GM19328 (cell line): ENCODE measurements at regions not wholly inside any gene's neighbourhood (a gene's known extent, or its start where the extent isn't known, plus 50 kb on each side); places are given as distances from the start of the nearest gene placed in this dataset.

Experiments
- ATAC-seq: cut with Tn5 transposase; IDR thresholded peaks from one replicate; pipeline ENCODE4 v1.9.1; 2021; ENCODE audit warnings: mild to moderate bottlenecking, moderate library complexity; ENCODE audit not compliant: unreplicated experiment

DNA sequence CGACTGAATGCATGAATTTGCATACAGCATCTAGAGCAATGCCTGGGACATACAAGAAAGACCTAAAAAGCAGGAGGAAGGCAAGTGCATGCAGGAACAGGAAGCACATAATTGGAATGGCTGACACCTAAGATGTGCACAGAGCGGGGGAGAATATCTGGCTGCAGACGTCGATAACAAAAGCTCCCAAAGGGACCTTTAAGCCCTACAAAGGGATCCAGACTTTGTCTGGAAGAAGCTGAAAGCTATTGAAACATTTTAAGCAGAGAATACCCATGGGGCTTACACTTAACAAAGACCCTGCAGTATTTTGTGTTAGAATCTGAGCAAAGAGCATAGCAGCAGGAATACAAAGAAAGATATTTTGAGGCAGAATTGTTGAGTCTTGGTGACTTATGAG, 107.4 kb upstream of the CLDN10 start:
- ATAC-seq: no peak

DNA sequence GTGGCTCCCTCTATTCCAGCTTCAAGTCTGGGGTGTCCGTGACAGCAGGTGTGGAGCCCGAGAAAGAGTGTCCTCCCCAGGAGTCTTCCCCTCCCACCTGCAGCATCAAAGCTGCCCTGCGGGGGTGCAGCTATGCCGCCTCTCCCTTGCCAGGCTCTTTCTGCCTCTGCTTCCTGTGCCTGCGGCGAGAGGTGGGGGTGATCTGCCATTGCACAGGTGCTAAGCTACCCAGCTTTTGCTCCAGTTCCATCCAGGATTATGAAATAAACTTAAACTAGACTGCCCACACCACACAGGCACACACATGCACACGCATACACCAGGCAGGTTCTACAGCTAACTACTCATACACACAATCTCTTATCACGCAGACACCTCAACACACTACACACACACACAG, 104.7 kb upstream of the CLDN10 start:
- no peak for ATAC-seq

DNA sequence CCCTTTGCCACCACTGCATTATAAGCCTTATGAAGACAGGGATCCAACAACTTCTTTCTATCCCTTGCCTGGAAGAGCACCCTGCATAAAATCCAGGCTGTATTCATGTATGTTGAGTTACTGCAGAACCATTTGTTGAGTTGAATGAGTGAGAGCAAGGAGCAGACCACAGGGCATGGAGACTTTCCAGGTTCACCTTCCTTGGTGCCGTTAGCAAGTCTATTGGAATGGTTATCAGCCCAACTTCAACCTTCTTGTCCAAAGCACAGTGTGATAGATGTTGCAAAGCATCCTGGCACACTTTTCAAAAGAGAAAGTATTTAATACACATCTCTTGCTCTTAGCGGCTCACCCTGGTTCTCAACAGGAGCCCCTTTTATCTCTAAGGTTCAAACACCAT, 100.9 kb upstream of the CLDN10 start:
- no peak for ATAC-seq

DNA sequence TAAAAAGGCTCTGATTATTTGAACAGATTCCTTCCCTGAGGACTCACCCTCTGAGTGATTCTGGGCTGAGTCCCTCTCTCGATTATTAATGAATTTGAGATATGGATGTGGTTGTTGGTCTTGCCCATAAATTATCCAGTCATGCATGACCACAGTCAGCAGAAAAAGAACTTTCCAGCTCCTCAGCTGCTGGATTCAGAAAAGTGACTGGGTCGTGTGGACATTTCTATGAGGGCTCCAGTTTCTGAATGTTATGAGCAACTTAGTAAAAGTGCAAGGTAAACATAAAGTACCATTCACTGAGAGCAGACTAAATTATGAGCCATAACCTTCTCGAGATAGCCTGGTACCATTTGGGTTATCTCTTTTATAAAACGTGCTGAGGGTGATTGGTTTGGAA, 100.1 kb upstream of the CLDN10 start:
- ATAC-seq: no peak

DNA sequence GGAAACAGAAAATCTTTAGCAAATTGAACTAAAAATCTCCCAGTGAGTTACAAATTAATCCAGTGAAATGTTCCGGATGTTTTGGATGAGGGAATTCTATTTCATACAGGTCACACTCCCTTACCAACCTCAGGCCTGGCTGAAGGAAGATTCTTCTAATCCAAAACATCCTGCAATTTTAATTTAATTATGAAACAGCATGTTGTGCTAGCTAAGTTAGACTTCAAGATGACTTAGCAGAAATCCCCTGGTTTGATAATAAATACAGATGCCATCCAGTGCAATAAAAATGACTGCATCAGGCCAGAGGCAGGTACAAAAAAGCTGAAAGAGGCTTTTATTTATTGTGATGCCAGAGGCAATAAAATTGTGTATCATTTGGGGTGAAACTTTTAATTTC, 96.7 kb upstream of the CLDN10 start:
- ATAC-seq: no peak

DNA sequence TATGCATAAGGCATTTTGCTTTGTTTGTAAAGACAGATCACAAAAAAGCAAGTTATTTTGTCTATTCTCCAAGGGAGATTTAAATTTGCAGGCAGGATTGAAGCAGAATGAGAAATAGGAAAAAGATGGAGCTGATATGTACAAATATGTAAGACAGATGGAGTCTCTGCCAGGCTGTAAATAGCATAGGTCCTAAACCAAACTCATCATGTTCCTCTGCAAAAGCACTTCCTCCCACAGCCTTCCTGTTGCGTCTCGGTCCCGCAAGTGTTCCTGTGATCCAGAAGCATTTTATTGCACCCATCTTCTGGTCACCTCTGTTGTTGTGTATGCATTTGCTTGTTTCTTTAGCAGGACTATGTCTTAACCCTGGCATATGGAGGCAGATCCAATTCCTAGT, 95.7 kb upstream of the CLDN10 start:
- ATAC-seq: peak; percentile 12

DNA sequence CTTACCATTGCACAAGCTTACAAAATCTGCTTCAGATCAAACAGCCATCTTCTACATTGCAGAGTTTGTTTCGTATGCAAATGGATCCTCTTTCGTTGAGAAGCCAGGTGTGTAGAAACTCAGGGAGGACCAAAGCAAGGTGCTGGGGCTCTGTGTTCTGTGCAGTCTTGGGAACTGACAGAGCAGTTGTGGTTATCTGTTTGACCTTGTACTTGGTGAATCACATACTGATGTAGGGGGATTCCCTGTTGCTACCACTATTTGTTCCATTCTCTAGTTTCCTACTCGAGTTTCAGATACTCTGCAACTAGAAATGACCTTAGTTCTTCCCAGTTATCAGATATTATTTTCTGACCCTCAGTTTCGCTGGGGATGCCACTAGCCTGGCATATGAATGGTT, 95.2 kb upstream of the CLDN10 start:
- peak; percentile 98 for ATAC-seq

DNA sequence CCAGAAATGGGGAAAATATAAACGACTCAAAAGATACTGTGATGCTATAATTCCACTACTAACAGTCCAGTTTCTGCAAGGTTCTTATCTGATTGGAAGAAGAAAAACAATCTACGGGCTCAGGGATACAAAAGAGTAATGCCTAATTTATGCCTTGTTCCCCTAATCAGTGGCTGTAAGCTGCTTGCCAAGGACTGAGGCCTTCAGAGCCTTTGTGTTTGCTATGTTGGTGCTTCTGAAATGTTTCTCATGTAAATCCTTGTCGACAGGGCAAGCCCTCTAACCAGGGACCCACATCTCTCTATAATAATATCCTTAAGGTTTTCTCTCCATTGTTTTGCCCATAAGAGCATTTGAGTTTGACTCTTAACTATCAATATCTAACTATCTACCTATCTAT, 89.7 kb upstream of the CLDN10 start:
- no peak for ATAC-seq

DNA sequence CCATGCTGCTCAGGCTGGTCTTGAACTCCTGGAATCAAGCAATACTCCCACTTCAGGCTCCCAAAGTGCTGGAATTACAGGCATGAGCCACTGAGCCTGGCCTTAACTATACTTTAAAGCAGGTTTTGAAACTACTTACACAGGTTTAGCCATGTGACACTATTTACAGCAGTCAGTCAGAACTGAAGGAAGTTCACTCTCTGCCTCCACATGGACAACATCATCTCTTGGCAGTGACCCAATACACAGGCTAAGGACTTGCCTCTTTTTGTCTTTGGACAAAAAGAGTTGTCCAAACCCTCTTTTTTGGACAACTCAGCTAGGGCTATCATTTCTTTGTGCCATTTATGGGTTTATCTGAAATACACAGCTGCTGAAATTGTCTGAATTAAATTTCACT, 89.0 kb upstream of the CLDN10 start:
- ATAC-seq: no peak

DNA sequence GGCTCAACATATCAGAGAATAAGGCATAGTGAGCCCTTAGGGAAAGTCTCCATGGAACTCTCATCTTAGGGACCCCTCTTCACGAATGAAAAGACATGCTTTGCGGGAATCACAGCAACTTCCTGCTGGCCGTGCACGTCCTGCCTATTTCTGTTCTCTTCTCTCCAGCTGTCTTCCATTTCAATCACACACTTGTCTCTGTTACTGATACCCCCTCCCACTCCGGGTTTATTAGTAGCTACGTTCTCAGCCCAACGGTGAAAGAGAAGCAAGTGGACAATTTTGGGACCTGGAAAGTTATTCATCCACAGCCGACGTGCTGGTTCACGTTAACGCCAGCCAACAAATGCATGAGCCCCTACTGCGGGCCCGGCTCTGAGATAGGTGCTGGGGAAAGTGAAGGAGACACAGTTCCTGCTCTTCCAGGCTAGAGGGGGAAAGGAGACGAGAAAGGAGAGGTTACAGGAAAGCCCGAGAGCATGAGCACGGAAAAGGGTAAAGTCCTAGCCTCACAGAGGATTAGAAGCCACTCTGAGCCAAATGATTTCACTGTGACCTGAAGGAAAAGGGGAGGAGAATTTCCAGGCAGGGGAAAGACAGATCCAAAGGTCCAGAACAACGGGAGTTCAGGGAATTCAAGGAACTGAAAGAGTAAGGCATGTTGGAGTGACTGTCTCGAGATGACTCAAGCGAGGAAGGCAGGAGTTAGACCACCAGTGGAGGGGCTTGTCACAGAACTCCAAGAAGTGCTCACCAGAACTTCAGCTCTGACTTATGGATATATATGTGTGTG, 81.8 kb upstream of the CLDN10 start:
- no peak for ATAC-seq

DNA sequence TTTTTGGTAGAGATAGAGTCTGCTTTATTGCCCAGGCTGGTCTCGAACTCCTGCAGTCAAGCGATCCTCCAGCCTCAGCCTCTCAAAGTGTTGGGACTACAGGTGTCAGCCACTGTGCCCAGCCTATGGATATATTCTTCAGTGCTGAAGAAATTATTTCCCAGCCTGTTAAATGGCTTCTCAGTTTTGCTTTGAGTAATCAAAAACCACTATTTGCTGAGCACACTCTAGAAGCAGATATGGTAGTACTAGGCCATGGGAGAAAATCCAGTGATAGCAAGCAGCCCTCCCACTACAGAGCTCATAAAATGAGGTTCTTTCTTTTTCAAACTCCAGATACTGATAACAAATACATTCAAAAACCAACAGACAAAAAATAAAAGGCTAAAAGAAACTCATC, 80.6 kb upstream of the CLDN10 start:
- no peak for ATAC-seq

DNA sequence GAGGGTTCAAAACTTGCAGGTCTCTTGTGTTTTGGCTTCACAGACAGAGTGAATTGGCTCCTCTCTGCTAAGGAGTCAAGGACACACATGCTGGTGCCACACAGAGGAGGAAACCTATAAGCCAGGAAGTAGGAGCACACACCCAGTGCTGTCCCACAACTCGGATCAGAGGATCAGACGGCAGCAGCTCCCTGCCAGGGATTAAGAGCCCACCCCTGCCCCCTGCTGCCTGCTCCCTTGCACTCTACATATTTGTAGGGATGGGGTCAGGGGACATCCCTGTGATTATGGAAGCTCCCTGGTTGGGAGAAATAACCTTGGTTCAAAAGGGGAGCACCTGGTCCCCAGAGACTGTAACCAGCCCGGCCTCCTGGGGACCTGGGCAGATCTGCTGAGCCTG, 77.5 kb upstream of the CLDN10 start:
- no peak for ATAC-seq

DNA sequence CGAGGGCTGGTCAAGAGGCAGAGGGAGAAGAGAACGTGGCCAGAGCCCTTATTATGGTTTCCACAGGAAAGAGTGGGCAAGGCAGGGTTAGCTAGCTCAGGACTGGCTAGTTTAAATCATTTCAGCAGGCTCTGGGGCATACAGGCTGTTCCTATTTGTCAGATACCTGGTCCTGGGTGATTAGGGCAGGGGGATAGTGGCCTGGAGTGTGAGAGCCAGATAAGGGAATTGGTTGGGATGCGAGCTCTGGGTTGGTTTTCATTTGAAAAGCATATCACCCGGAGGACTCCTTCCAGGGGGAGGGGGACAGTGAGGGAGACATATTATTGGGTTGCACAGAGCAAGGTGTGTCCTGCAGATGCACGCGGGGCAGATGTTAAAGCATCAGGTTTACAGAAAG, 75.3 kb upstream of the CLDN10 start:
- no peak for ATAC-seq

DNA sequence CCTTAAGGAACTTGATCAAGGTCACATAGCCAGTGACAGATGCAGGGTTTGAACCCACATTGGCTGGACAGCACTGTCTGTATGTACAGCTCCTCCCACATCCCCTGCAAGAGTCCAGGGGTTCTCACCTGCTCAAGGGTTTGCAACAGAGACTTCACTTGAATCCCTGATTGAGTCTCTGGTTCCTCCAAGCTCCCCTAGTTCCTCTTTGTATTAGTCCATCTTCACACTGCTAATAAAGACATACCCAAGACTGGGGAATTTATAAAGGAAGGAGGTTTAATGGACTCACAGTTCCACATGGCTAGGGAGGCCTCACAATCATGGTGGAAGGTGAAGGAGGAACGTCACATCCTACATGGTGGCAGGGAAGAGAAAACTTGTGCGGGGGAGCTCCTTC, 72.8 kb upstream of the CLDN10 start:
- peak; percentile 2 for ATAC-seq

DNA sequence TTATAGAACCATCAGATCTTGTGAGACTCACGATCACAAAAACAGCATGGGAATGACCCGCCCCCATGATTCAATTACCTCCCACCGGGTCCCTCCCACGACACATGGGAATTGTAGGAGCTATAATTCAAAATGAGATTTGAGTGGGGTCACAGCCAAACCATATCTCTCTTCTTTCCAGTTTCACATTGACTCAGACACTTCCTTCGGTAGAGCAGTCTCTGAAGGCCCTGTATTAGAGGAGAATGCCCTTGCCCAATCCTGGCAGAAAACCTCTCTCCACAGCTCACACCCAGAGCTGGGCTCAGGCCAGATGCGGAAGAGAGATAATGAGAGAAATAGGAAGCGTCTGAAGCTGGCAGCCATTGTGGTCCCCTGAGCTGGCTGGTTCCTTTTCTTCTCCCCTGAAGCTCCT, 72.4 kb upstream of the CLDN10 start:
- peak; percentile 43 for ATAC-seq

DNA sequence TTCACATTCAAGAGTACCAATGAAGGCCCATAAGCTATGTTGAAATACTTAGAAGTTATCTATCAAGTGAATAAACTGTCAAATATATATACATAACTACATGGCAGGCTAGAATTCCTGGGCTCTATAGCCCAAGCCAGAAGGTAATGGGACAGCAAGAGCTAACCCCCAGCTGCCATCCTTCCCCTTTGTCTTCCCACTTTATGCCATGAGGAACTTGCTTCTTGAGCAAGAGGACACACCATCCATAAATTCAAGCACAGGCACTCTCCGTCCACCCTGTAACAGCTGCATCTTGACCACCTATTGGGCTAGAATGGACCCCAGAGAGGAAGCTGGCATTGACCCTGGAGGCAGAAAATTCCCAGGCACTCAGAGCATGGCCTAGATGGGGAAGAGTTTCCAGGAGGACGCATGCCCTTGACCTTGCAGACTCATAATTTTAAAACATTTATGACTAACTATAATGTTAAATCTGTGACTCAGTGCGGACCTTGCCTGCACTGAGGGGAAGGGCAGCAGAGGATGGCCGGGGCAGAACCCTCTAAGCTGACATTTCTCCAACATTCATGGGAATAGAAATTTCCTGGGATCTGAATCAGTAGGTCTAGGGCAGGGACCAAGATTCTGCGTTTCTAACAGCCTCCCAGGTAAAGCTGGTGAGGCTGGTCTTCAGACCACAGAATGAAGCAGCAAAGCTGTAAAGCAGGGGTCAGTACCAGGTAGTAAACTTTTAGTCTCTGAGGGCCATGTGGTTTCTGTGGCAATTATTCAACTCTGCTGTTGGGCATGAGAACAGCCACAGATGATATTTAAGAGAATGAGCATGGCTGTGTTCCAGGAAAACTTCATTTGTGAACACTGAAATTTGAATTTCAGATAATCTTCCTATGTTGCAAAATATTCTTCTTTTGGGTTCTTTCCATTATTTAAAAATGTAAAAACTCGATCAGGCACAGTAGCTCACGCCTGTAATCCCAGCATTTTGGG, 71.4 kb upstream of the CLDN10 start:
- no peak for ATAC-seq

DNA sequence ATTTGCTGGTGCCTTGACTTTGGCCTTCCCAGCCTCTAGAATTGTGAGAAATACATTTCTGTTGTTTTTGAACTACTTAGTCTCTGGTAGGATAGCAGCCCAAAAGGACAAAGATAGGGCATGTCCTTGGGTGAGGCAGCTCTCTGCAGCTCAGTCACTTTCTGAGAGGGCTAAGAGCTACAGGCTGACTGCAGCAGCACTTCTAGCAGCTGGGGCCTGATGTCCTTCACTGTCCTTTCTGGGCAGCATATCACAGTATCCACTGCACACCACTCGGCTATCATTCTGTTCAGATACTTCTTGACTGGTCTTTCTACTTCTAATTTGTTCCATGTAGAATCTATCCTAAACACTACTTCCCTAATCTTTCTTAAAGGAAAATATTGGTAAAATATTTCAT, 68.5 kb upstream of the CLDN10 start:
- no peak for ATAC-seq

DNA sequence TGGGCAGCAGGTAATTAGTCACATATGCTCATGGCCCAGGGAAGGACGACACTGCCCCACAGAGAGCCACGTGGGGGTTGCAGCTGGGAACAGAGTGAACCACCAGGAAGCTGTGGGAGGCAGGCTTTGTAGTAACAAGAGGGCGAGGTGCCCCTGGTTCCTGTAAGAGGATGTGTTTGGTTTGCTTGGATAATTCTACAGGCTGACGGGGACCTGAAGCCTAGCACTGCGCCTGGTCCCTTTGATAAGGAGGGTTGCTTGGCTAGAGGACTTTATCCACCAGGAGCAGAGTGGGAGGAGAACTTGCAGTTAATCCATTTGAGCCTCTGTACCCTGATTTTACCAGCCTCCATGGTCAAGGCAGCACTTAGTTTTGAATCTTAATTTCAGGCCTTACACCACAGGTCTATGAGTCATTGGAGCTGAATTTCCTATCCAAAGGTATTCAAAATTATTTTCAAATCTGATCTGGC, 67.4 kb upstream of the CLDN10 start:
- ATAC-seq: no peak

DNA sequence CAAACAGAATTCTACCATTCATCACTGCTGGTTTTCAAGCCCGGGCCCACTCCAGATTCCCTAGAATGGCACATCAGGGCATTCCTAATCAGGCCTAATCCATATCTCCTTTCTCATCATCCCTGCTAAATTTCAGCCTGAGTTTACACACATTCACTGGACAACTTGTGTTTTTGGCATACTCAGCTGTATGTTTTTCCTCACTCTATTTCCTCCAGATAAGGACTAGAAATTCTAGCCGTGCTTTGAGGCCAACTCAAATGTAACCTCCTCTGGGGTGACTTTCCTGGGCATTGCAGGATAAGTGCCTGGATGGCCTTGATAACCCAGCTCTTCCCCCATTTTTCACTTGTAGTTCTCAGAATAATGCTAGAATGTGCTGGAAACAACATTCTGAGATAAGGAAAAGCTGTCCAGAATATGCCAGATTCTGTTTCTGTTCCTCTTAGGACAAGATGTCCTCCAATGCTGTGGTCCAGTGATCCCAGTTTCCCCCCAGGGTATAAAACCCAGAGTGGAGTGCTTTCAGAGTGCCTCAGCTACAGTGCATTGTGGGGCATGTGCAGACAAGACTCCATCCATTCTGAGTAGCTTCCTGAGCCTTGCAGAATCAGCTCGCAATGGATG, 66.9 kb upstream of the CLDN10 start:
- no peak for ATAC-seq

DNA sequence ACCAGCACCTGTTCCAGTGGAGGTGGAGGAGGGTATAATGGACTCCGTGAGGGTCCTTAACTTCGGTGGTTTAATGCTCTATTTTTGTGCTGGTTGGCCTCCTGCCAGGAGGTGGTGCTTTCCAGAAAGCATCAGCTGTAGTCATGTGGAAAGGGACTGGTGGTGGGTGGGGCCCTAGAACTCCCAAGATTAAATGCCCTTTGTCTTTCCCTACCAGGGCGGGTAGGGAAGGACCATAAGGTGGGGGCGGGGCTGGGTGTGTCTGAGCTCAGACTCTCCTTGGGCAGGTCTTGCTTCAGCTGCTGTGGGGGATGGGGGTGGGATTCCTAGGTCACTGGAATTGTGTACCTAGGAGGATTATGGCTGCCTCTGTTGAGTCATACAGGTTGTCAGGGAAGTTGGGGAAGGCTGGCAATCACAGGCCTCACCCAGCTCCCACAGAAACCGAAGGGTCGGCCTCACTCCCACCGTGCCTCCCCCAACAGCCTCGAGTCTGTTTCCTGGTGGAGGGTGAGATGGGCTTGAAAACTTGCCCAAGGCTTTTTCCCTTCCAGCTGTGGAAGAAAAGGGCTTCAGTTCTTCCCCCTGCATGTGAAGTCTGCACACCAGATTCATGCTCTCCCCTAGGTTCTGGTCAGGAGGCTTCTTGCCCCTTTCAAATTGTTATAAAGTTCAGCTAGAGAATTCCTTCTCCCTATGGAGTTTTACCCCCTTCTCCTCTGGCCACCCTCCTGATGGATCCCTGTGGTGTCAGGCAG, 60.3 kb upstream of the CLDN10 start:
- no peak for ATAC-seq
